HepG2 (cell line): ENCODE measurements at regions not wholly inside any gene's neighbourhood (a gene's known extent, or its start where the extent isn't known, plus 50 kb on each side); places are given as distances from the start of the nearest gene placed in this dataset.

Experiments
- FOXO1 ChIP-seq: sonication (generic); formaldehyde crosslinking; IDR thresholded peaks from 2 replicates; pipeline ENCODE4 v1.4.0; 2020; ENCODE audit warnings: missing genetic modification reagents
- ZNF234 ChIP-seq: sonication (generic); formaldehyde crosslinking; conservative IDR thresholded peaks from 2 replicates; pipeline ENCODE4 v1.5.1; 2020; ENCODE audit warnings: mild to moderate bottlenecking, missing genetic modification reagents
- TF ChIP-seq, protein P1 (sequence below): sonication (generic); formaldehyde crosslinking; conservative IDR thresholded peaks from 2 replicates; pipeline ENCODE4 v1.8.0; 2022; ENCODE audit warnings: missing genetic modification reagents
- TF ChIP-seq, protein P2 (sequence below), 2 experiments: sonication (generic) in 1 of 2; formaldehyde crosslinking in 1 of 2; IDR thresholded peaks; 2 replicates each; pipeline versions ENCODE4 v1.6.1 to v1.9.0; 2014 to 2022; ENCODE audit warnings: antibody characterized with exemption in 1 of 2, borderline replicate concordance in 1 of 2, inconsistent platforms in 1 of 2, low read depth in 1 of 2, missing genetic modification reagents in 1 of 2
- TF ChIP-seq, protein P3 (sequence below): sonication (generic); formaldehyde crosslinking; IDR thresholded peaks from 2 replicates; pipeline ENCODE4 v1.5.0; 2020; ENCODE audit warnings: mild to moderate bottlenecking, missing genetic modification reagents, moderate library complexity
- TF ChIP-seq, protein P4 (sequence below): sonication (generic); formaldehyde crosslinking; IDR thresholded peaks from 2 replicates; pipeline ENCODE4 v1.4.0; 2020; ENCODE audit warnings: missing genetic modification reagents, borderline replicate concordance
- TF ChIP-seq, protein P5 (sequence below): sonication (generic); formaldehyde crosslinking; IDR thresholded peaks from 2 replicates; pipeline ENCODE4 v1.8.1; 2023; ENCODE audit warnings: mild to moderate bottlenecking, moderate library complexity, missing genetic modification reagents

DNA sequence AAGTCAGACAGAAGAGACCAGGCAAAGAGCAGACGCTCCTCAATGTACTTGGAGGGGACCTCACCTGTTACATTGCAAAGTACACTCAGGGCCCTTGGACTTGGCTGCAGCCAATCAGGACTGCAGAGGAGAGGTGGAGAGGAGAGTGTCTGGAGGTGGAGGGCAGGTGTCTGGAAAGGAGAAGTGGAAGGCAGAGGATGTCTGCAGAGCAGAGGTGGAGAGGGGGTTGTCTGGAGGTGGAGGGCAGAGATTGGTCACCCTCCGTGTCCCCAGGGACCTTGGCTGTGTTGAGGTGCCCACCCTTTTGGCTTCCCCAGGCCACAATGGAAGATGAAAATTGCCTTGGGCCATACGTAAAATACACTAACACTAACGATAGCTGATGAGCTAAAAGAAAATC lies 241.3 kb upstream of the IRX2 start (continued):
- TF ChIP-seq, protein P1, sequence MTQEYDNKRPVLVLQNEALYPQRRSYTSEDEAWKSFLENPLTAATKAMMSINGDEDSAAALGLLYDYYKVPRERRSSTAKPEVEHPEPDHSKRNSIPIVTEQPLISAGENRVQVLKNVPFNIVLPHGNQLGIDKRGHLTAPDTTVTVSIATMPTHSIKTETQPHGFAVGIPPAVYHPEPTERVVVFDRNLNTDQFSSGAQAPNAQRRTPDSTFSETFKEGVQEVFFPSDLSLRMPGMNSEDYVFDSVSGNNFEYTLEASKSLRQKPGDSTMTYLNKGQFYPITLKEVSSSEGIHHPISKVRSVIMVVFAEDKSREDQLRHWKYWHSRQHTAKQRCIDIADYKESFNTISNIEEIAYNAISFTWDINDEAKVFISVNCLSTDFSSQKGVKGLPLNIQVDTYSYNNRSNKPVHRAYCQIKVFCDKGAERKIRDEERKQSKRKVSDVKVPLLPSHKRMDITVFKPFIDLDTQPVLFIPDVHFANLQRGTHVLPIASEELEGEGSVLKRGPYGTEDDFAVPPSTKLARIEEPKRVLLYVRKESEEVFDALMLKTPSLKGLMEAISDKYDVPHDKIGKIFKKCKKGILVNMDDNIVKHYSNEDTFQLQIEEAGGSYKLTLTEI, result no peak
- TF ChIP-seq FOXO1 (CRISPR knock-in tag), result no peak
- TF ChIP-seq, protein P2, sequence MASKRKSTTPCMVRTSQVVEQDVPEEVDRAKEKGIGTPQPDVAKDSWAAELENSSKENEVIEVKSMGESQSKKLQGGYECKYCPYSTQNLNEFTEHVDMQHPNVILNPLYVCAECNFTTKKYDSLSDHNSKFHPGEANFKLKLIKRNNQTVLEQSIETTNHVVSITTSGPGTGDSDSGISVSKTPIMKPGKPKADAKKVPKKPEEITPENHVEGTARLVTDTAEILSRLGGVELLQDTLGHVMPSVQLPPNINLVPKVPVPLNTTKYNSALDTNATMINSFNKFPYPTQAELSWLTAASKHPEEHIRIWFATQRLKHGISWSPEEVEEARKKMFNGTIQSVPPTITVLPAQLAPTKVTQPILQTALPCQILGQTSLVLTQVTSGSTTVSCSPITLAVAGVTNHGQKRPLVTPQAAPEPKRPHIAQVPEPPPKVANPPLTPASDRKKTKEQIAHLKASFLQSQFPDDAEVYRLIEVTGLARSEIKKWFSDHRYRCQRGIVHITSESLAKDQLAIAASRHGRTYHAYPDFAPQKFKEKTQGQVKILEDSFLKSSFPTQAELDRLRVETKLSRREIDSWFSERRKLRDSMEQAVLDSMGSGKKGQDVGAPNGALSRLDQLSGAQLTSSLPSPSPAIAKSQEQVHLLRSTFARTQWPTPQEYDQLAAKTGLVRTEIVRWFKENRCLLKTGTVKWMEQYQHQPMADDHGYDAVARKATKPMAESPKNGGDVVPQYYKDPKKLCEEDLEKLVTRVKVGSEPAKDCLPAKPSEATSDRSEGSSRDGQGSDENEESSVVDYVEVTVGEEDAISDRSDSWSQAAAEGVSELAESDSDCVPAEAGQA (IDR thresholded peaks at IDR 0.05; ENCODE audit: low read depth), result no peak
- TF ChIP-seq, protein P2 (CRISPR knock-in tag; IDR thresholded peaks at IDR 0.05; ENCODE audit: borderline replicate concordance), result no peak
- TF ChIP-seq ZNF234 (CRISPR knock-in tag), result no peak
- TF ChIP-seq, protein P3, sequence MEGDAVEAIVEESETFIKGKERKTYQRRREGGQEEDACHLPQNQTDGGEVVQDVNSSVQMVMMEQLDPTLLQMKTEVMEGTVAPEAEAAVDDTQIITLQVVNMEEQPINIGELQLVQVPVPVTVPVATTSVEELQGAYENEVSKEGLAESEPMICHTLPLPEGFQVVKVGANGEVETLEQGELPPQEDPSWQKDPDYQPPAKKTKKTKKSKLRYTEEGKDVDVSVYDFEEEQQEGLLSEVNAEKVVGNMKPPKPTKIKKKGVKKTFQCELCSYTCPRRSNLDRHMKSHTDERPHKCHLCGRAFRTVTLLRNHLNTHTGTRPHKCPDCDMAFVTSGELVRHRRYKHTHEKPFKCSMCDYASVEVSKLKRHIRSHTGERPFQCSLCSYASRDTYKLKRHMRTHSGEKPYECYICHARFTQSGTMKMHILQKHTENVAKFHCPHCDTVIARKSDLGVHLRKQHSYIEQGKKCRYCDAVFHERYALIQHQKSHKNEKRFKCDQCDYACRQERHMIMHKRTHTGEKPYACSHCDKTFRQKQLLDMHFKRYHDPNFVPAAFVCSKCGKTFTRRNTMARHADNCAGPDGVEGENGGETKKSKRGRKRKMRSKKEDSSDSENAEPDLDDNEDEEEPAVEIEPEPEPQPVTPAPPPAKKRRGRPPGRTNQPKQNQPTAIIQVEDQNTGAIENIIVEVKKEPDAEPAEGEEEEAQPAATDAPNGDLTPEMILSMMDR (CRISPR knock-in tag), result no peak
- TF ChIP-seq, protein P4, sequence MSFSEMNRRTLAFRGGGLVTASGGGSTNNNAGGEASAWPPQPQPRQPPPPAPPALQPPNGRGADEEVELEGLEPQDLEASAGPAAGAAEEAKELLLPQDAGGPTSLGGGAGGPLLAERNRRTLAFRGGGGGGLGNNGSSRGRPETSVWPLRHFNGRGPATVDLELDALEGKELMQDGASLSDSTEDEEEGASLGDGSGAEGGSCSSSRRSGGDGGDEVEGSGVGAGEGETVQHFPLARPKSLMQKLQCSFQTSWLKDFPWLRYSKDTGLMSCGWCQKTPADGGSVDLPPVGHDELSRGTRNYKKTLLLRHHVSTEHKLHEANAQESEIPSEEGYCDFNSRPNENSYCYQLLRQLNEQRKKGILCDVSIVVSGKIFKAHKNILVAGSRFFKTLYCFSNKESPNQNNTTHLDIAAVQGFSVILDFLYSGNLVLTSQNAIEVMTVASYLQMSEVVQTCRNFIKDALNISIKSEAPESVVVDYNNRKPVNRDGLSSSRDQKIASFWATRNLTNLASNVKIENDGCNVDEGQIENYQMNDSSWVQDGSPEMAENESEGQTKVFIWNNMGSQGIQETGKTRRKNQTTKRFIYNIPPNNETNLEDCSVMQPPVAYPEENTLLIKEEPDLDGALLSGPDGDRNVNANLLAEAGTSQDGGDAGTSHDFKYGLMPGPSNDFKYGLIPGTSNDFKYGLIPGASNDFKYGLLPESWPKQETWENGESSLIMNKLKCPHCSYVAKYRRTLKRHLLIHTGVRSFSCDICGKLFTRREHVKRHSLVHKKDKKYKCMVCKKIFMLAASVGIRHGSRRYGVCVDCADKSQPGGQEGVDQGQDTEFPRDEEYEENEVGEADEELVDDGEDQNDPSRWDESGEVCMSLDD, result no peak
- TF ChIP-seq, protein P5, sequence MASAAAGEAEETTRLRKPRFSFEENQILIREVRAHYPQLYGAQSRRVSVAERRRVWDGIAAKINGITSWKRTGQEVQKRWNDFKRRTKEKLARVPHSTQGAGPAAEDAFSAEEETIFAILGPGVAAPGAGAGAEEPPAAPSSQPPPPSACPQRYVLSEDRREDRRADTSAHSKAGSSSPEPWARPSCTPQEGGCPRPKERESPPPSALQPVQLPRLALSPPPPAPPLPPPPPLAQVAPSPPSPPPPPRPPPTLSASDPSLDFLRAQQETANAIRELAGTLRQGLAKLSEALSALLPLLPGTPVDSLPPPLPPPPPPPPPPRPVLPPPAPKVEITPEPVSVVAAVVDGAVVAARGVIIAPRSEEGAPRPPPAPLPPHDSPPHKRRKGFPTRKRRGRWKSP (CRISPR knock-in tag), result no peak
